ENCODE measurements at regions not wholly inside any gene's neighbourhood (a gene's known extent, or its start where the extent isn't known, plus 50 kb on each side); places are given as distances from the start of the nearest gene placed in this dataset.

- TF ChIP-seq CTCF (conservative IDR thresholded peaks at IDR 0.05) (no peak), ZFX (IDR thresholded peaks at IDR 0.05) (no peak)
Measured at GRCh38 chr5:93206203-93206602, 374.8 kb downstream of the NR2F1-AS1 start.
